Chondrocyte (in vitro differentiated cells): ENCODE measurements at regions not wholly inside any gene's neighbourhood (a gene's known extent, or its start where the extent isn't known, plus 50 kb on each side); places are given as distances from the start of the nearest gene placed in this dataset.

Source experiments
- DNase-seq: peaks from one replicate; pipeline ENCODE4 v3.0.0; 2021; ENCODE audit warnings: mixed read lengths, low spot score
- H3K27ac Mint-ChIP-seq: one replicate; pipeline ENCODE4 v1.8.0; 2021; ENCODE audit warnings: mild to moderate bottlenecking, moderate library complexity, mixed read lengths; ENCODE audit not compliant: unreplicated experiment
- H3K27me3 Mint-ChIP-seq: 2 replicates; pipeline ENCODE4 v1.8.0; 2021; ENCODE audit warnings: low read depth, mixed read lengths
- H3K36me3 Mint-ChIP-seq: 2 replicates; pipeline ENCODE4 v1.8.0; 2021; ENCODE audit warnings: low read depth, mixed read lengths
- H3K4me1 Mint-ChIP-seq: 2 replicates; pipeline ENCODE4 v1.8.0; 2021; ENCODE audit warnings: low read depth, mild to moderate bottlenecking, mixed read lengths
- H3K4me3 Mint-ChIP-seq: one replicate; pipeline ENCODE4 v1.8.0; 2021; ENCODE audit warnings: mild to moderate bottlenecking, moderate library complexity, mixed read lengths; ENCODE audit not compliant: unreplicated experiment
- H3K9me3 Mint-ChIP-seq: 2 replicates; pipeline ENCODE4 v1.8.0; 2021; ENCODE audit warnings: low read depth, mixed read lengths
- CTCF ChIP-seq: fragments of 200-600 bp; sonication (generic); IDR thresholded peaks from 2 replicates; pipeline ENCODE4 v1.5.0; 2021; ENCODE audit warnings: antibody characterized with exemption, mild to moderate bottlenecking, moderate library complexity

DNA sequence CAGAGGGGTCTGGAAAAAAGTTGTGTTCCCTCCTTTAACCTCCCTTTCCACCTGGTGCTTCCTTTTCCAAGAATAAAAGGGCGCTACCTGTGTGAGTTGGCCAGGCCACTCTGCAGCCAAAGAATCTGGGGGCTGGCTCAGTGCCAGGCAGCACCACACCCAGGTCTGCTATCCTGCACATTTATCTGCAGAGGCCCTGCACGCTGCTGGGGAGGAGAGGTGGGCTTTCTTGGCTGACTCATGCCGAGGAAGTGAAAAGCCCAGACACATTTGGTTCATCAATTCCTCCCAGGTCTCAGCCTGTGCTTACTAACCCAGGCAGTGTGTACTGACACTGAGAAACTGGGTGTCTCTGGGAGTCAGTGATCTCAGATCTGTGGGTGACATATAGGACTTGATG lies 79.8 kb upstream of the F3 start:
- TF ChIP-seq CTCF: no peak
- Mint-ChIP-seq H3K27ac (no peak overlapping the region), H3K9me3 (peaks cover 6% of the 10 kb centered on the region), H3K4me3 (no peak overlapping the region), H3K36me3 (peaks cover 5% of the 10 kb centered on the region), H3K4me1 (peaks cover 35% of the 10 kb centered on the region), H3K27me3 (no peaks in the 10 kb centered on the region)
- no peak for DNase-seq

GRCh38 chr1:94620345-94621031 lies 78.9 kb upstream of the F3 start:
- peaks cover 5% of the 10 kb centered on the region for H3K36me3 Mint-ChIP-seq
- H3K27me3 Mint-ChIP-seq: no peaks in the 10 kb centered on the region
- no peak overlapping the region for H3K27ac Mint-ChIP-seq
- no peak for DNase-seq
- peaks cover 35% of the 10 kb centered on the region for H3K4me1 Mint-ChIP-seq
- no peak overlapping the region for H3K4me3 Mint-ChIP-seq
- H3K9me3 Mint-ChIP-seq: peaks cover 6% of the 10 kb centered on the region
- no peak for TF ChIP-seq CTCF

- Mint-ChIP-seq H3K4me1 (peaks cover 36% of the 10 kb centered on the region), H3K27ac (no peak overlapping the region), H3K36me3 (peaks cover 5% of the 10 kb centered on the region), H3K4me3 (no peak overlapping the region), H3K9me3 (peaks cover 6% of the 10 kb centered on the region), H3K27me3 (no peaks in the 10 kb centered on the region)
- no peak for TF ChIP-seq CTCF
- DNase-seq: no peak
Observed at GRCh38 chr1:94619731-94620130, 78.2 kb upstream of the F3 start.

DNA sequence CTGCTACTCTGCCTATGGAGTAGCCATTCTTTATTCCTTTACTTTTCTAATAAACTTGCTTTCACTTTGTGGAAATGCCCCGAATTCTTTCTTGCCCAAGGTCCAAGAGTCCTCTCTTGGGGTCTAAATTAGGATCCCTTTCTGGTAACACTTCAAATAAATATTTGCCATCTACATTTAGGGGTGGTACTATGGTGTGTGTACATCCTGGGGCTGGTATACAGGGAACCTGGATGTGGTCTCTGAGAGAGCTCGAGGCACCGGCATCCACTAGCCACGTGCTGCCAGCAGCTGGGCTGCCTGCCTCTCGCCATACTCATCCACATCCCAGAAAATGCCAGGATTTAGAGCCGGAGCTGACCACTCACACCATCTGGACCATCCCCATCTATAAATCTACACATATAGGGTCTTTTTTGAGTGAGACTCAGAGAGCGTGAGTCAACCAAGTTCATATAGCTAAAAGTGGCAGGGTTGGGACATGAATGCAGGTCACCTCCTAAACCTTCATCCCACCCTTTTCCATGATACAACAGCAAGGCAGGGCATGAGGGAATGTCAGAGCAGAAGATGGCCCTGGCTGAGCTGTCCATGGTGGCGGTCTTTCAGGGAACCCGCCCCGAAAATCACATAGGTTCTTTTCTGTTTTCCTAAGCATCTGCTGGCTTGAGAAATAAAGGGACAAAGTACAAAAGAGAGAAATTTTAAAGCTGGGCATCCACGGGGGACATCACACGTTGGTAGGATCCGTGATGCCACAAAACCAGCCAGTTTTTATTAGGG lies 76.6 kb upstream of the F3 start:
- Mint-ChIP-seq H3K4me1 (peaks cover 34% of the 10 kb centered on the region), H3K36me3 (peaks cover 5% of the 10 kb centered on the region)
- no peak for TF ChIP-seq CTCF

DNA sequence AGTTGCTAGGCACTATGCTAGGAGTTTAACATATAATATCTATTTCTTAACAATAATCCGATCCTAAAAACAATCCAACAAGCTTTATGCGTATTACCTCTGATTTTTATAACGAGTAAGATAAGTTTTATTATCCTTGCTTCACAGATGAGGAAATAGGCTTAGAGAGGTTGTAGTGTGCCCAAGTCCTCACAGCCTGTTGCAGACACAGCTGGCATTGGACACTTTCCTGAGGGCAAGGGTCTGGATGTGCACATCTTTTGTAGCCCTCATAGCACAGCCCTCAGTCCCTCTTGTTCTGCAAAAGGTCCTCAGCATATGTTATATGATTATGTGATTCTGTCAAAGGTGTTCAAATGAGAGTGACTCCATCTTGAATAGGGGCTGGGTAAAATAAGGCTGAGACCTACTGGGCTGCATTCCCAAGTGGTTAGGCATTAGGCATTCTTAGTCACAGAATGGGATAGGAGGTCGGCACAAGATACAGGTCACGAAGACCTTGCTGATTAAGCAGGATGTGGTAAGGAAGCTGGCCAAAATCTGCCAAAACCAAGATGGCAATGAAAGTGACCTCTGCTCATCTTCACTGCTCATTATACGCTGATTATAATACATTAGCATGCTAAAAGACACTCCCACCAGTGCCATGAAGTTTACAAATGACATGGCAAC lies 75.7 kb upstream of the F3 start:
- H3K27ac Mint-ChIP-seq: peak overlapping the region; percentile 39
- H3K36me3 Mint-ChIP-seq: peaks cover 5% of the 10 kb centered on the region
- no peak for TF ChIP-seq CTCF
- H3K4me3 Mint-ChIP-seq: no peak overlapping the region
- no peak for DNase-seq
- H3K9me3 Mint-ChIP-seq: peaks cover 6% of the 10 kb centered on the region
- H3K4me1 Mint-ChIP-seq: peaks cover 28% of the 10 kb centered on the region
- H3K27me3 Mint-ChIP-seq: no peaks in the 10 kb centered on the region

More for the DNA sequence above, 76.6 kb upstream of the F3 start:
- DNase-seq: no peak
- peaks cover 6% of the 10 kb centered on the region for H3K9me3 Mint-ChIP-seq
- H3K4me3 Mint-ChIP-seq: no peak overlapping the region
- no peak overlapping the region for H3K27ac Mint-ChIP-seq
- H3K27me3 Mint-ChIP-seq: no peaks in the 10 kb centered on the region
